DOHH2 (cell line): ENCODE measurements at regions not wholly inside any gene's neighbourhood (a gene's known extent, or its start where the extent isn't known, plus 50 kb on each side); places are given as distances from the start of the nearest gene placed in this dataset.

Experiments used
- CTCF ChIP-seq: fragments of 200-600 bp; sonication (generic); IDR thresholded peaks from one replicate; pipeline ENCODE4 v1.5.1; 2014; ENCODE audit warnings: antibody characterized with exemption, mild to moderate bottlenecking, low read depth, low read length; ENCODE audit not compliant: poor library complexity, severe bottlenecking
- EZH2phosphoT487 ChIP-seq: fragments of 200-600 bp; sonication (generic); IDR thresholded peaks from 2 replicates; pipeline ENCODE4 v1.6.1; 2017; ENCODE audit warnings: borderline replicate concordance, mild to moderate bottlenecking, antibody characterized with exemption, low read length, moderate library complexity, mixed read lengths

DNA sequence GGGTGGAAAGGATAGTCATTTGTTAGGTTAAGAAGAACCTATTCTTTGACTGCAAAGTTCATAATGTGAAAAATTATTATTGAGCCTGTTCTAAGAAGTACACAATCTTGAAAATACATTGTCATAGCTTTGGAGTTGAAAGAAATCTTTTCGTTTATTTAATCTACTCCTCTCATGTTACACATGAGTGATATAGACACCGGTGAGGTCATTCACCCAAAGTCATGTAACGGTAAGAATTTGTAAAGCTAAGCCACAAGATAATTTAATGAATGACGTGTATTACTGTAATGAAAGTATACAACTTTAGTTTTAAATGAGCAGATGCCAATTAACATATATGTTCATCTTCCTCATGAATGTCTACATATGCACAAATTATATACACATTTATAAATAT, 284.1 kb upstream of the PDE4D start:
- TF ChIP-seq CTCF (no peak), EZH2phosphoT487 (no peak)
